ENCODE measurements at regions not wholly inside any gene's neighbourhood (a gene's known extent, or its start where the extent isn't known, plus 50 kb on each side); places are given as distances from the start of the nearest gene placed in this dataset.

DNA sequence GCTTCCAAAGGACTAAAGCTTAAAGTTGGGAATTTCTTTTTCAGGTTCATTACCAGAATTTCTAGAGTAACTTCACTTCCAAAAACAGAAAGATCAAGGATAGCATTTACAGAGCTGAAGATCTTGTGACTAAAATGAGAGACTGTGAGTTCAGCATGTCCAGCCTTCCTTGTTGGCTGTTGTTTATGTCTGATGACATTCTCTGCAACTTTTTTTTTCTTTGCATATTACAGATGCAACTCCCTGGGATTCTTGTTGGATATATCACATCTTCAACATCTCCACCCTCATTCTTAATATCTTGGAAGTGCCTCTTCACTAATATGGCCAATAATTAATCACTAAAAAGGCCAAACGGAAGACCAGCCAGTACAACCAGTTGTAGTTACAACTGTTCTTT, 86.2 kb upstream of the FRMD4B start:
- DNase-seq (no peak), ATAC-seq (no peak)
- intact Hi-C loops (cut with DNase I): no loop called here
- no peaks in the 10 kb centered on the region for H3K9me3 ChIP-seq
- TF ChIP-seq, protein P1, sequence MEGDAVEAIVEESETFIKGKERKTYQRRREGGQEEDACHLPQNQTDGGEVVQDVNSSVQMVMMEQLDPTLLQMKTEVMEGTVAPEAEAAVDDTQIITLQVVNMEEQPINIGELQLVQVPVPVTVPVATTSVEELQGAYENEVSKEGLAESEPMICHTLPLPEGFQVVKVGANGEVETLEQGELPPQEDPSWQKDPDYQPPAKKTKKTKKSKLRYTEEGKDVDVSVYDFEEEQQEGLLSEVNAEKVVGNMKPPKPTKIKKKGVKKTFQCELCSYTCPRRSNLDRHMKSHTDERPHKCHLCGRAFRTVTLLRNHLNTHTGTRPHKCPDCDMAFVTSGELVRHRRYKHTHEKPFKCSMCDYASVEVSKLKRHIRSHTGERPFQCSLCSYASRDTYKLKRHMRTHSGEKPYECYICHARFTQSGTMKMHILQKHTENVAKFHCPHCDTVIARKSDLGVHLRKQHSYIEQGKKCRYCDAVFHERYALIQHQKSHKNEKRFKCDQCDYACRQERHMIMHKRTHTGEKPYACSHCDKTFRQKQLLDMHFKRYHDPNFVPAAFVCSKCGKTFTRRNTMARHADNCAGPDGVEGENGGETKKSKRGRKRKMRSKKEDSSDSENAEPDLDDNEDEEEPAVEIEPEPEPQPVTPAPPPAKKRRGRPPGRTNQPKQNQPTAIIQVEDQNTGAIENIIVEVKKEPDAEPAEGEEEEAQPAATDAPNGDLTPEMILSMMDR (IDR thresholded peaks at IDR 0.05): no peak
- H3K4me1 ChIP-seq: peaks cover 0 to 4% of the 10 kb centered on the region in 2 donors
- H3K27ac ChIP-seq: no peak overlapping the region
- H3K27me3 ChIP-seq: no peaks in the 10 kb centered on the region
- H3K36me3 ChIP-seq: no peaks in the 10 kb centered on the region
- no peak overlapping the region for H3K4me3 ChIP-seq

DNA sequence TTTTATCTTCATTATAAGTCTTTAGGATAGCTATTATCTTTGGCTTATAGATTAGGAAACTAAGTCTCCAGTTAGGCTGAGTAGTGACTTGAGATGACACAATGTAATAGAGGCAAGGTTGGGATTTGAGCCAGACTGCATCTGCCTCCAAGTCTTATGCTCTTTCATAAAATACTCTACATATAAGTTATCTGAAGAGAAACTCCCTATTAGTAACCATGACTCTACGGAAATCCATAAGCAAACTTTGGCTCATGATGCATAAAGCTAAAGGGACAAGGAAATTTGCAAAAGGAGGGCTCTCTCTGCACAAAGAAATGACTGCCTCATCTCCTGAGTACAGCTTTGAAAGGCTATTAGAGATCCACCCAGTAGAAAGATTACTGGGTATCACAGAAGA, 77.6 kb upstream of the FRMD4B start:
- intact Hi-C loops (cut with DNase I): no loop called here

DNA sequence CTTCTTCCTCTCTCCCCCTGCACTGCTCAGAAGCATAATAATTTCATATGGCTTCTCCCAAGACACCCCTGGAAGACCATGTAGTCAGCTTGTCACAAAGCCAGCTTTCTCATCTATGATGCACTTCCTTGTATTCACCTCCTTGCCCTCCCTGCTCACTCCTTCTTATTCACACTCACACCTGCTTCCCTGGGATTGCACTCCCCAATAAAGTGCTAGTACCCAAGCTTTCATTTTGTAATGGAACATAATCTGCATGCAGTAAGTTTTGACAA, 76.9 kb upstream of the FRMD4B start:
- no peaks in the 10 kb centered on the region for H3K9me3 ChIP-seq
- TF ChIP-seq, protein P1 (IDR thresholded peaks at IDR 0.05): no peak
- no peaks in the 10 kb centered on the region for H3K27me3 ChIP-seq
- ATAC-seq (no peak), DNase-seq (no peak)
- no peaks in the 10 kb centered on the region for H3K36me3 ChIP-seq
- intact Hi-C loops (cut with DNase I): no loop called here
- no peak overlapping the region for H3K27ac ChIP-seq
- no peaks in the 10 kb centered on the region for H3K4me1 ChIP-seq
- no peak overlapping the region for H3K4me3 ChIP-seq

More for the DNA sequence above, 77.6 kb upstream of the FRMD4B start:
- ATAC-seq (no peak), DNase-seq (no peak)
- H3K36me3 ChIP-seq: no peaks in the 10 kb centered on the region
- H3K27ac ChIP-seq: no peak overlapping the region
- TF ChIP-seq, protein P1 (IDR thresholded peaks at IDR 0.05): no peak
- no peaks in the 10 kb centered on the region for H3K4me1 ChIP-seq
- H3K9me3 ChIP-seq: no peaks in the 10 kb centered on the region
- H3K4me3 ChIP-seq: no peak overlapping the region
- H3K27me3 ChIP-seq: no peaks in the 10 kb centered on the region

DNA sequence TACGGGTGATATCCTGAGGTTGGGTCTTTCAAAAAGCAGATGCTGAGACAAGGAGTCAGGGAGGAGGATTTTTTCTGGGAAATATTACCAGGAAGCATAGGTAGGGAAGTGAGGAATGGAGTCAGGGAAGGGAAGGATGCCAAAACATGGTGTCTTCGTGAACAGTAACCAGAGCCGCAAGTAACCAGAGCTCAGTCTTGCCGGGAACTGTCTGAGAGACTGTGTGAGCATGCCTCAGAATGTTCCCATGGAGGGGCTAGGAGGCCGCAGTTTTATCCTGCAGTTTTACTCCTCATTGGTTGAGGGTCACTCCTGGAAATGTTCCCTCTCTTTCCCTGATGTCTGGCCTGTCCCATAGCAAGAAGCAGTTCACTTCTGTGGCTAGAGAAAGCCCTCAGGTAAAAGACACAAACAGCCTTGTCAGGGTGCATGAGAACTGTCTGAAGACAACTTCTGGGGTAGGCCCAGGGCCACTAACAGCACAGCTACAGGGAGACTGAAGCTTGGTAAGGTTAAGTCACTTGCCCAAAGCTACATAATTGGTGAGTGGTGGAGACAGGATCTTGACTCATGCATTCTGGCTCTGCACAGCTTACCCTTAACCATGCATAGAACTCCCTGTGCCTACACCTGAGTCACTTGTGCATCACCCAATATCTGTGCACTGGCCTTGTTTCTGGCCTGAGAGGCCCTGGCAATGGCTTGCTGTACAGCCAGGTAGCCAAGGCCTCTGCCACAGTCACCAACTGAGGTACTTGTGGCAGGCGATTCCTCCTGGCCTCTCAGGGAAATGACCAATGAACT, 76.3 kb upstream of the FRMD4B start:
- Histone ChIP-seq H3K9me3 (no peaks in the 10 kb centered on the region), H3K4me3 (no peak overlapping the region), H3K4me1 (no peaks in the 10 kb centered on the region), H3K27ac (no peak overlapping the region), H3K36me3 (no peaks in the 10 kb centered on the region), H3K27me3 (no peaks in the 10 kb centered on the region)
- ATAC-seq: no peak
- TF ChIP-seq, protein P1 (IDR thresholded peaks at IDR 0.05): no peak
- no peak for DNase-seq
- intact Hi-C loops (cut with DNase I): no loop called here

DNA sequence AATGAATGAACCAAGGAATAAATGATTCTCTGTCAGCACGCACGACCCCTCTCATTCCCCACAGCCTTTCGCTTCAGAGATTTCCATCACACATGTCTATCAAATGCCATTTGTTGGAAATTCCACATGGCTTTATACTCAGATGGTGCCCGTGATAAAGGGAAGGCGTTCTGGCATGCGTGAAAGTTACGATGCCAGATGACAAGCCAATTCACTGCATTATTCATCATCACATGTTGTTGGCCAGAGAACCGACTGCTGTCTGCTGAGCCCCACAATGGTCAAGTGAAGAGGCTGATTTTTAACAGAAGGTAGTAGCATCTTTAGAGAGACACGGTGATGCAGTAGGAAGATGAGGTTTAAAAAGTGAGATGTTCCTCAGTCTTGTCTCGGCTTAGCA, 74.1 kb upstream of the FRMD4B start:
- no peak for ATAC-seq
- Histone ChIP-seq H3K27ac (no peak overlapping the region), H3K4me1 (no peaks in the 10 kb centered on the region), H3K27me3 (no peaks in the 10 kb centered on the region), H3K36me3 (no peaks in the 10 kb centered on the region), H3K4me3 (no peak overlapping the region), H3K9me3 (no peaks in the 10 kb centered on the region)
- no peak for DNase-seq
- intact Hi-C loops (cut with DNase I): no loop called here
- TF ChIP-seq, protein P1 (IDR thresholded peaks at IDR 0.05): no peak
